Lung (tissue), 11 donors: ENCODE measurements at regions not wholly inside any gene's neighbourhood (a gene's known extent, or its start where the extent isn't known, plus 50 kb on each side); places are given as distances from the start of the nearest gene placed in this dataset.
A peak's percentile ranks its signal among the peaks of the same experiment; 100 is the strongest.

Source experiments
- ATAC-seq: fragments of 200-7000 bp; cut with Tn5 transposase; one replicate; pipeline ENCODE4 v1.9.1; 2020; ENCODE audit warnings: moderate number of reproducible peaks; ENCODE audit not compliant: insufficient read depth, low FRiP score
- DNase-seq, 3 donors: peaks; one replicate each; pipeline ENCODE4 v3.0.0-alpha.2; 2013 to 2017
- H3K27ac ChIP-seq, 2 donors: one replicate each; pipeline ENCODE4 v1.5.1; 2013; ENCODE audit warnings: mild to moderate bottlenecking in 2 of 2, moderate library complexity in 2 of 2, control low read depth in 1 of 2, inconsistent platforms in 1 of 2, low read depth in 1 of 2, low read length in 1 of 2
- H3K27me3 ChIP-seq, 3 donors: one replicate each; pipeline ENCODE4 v1.5.1; 2013; ENCODE audit warnings: low read length in 2 of 3; ENCODE audit not compliant: control insufficient read depth in 3 of 3, insufficient read depth in 3 of 3
- H3K36me3 ChIP-seq, 4 donors: one replicate each; pipeline ENCODE4 v1.5.1; 2013; ENCODE audit warnings: low read length in 4 of 4, mild to moderate bottlenecking in 1 of 4, moderate library complexity in 1 of 4; ENCODE audit not compliant: control insufficient read depth in 4 of 4, insufficient read depth in 4 of 4
- H3K4me1 ChIP-seq, 5 donors: one replicate each; pipeline ENCODE4 v1.5.1; 2013; ENCODE audit warnings: low read length in 5 of 5, mild to moderate bottlenecking in 2 of 5, moderate library complexity in 1 of 5; ENCODE audit not compliant: control insufficient read depth in 5 of 5, insufficient read depth in 5 of 5
- H3K4me3 ChIP-seq: one replicate; pipeline ENCODE4 v1.5.1; 2013; ENCODE audit warnings: mild to moderate bottlenecking, control low read depth, moderate library complexity
- H3K9ac ChIP-seq, 2 donors: one replicate each; pipeline ENCODE4 v1.5.1; 2013; ENCODE audit warnings: low read length in 2 of 2, control low read depth in 1 of 2; ENCODE audit not compliant: insufficient read depth in 1 of 2
- H3K9me3 ChIP-seq, 4 donors: one replicate each; pipeline ENCODE4 v1.5.1; 2013; ENCODE audit warnings: low read length in 3 of 4, mild to moderate bottlenecking in 1 of 4, moderate library complexity in 1 of 4; ENCODE audit not compliant: control insufficient read depth in 4 of 4, insufficient read depth in 3 of 4
- CTCF ChIP-seq: IDR thresholded peaks from 2 replicates; pipeline ENCODE4 v1.5.1; 2012; ENCODE audit warnings: mild to moderate bottlenecking; ENCODE audit errors: control extremely low read depth, extremely low read depth
- whole genome bisulfite sequencing, 2 donors: extraction: QIAGEN DNeasy Blood & Tissue Kit; methylation state at CpG; one replicate each; pipeline ENCODE4 v1.1.7; 2013; 5-methylcytosine and 5-hydroxymethylcytosine counted together
- donor health status: control.
- donor health status: control.
- donor health status: Bipolar disorder and iron deficiency.
- donor health status: healthy.
- donor health status: DM: yes; HTN: yes; CAD: no.

DNA sequence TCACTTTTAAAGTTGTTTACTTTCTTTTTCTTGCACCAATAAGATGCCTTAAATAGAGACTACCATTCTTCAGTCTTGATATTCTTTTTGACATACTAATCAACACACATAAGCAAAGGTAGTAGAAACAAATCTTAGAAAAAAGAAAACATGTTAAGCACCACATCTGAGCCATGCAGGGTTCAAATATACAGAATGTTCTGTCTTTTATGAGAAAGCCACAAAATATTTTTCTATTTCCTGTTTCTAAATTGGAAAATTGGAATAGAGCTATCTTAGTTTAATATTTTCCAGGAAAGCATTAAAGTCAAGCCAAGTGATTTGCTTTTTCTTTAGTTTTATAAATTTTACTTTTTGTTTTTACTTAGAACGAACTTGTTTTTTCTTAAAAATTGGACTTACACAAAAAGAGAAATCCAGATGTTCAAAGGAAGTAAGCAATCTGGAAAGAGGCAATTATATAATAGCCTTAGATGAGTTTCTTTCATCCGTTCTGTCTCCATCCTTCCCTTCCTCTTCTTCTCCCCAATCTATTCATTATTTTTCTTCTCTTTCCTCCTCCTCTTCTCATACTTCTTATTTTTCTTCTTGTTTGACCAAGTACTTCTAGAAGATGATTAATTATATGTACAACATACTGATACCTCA lies 731.7 kb downstream of the SQOR start:
- no peak for ATAC-seq

DNA sequence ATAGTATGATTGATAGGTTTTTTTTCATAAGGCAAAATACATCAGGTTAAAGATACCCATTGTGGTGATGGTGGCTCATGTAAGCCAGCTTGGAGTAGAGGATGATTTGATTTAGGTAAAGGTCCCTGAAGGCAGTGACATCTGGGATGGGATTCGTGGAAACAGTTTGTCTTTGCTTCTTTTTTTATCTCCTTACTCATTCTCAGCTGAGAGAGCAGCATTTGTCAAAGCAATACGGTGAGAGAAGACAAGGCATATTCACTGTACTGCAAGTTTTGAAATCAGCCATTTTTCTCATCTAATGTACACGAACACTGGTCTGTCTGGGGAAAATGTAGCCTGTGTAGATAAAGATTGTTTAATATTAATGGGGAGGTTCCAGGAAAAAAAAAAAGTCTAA lies 749.1 kb downstream of the SQOR start:
- Histone ChIP-seq H3K27me3 (no peaks in the 10 kb centered on the region), H3K9ac (no peak overlapping the region), H3K27ac (no peak overlapping the region), H3K4me3 (no peak overlapping the region), H3K36me3 (no peaks in the 10 kb centered on the region), H3K9me3 (peaks cover 0 to 1% (median 0%) of the 10 kb centered on the region in 4 donors), H3K4me1 (peaks cover 0 to under 1% (median 0%) of the 10 kb centered on the region in 5 donors)
- DNase-seq (no peak), ATAC-seq (no peak)
- 69% methylated on average over 3 of the region's 3 CpGs for WGBS, 2 donors
- no peak for TF ChIP-seq CTCF

More for the DNA sequence above, 731.7 kb downstream of the SQOR start:
- H3K4me1 ChIP-seq = peaks cover 0 to 5% (median 0%) of the 10 kb centered on the region in 5 donors
- no peaks in the 10 kb centered on the region for H3K27me3 ChIP-seq
- H3K4me3 ChIP-seq = no peak overlapping the region
- 62 to 70% methylated on average over 2 of the region's 2 CpGs for WGBS, 2 donors
- H3K9me3 ChIP-seq = peaks cover 0 to 6% (median 1%) of the 10 kb centered on the region in 4 donors
- no peaks in the 10 kb centered on the region for H3K36me3 ChIP-seq
- no peak for TF ChIP-seq CTCF
- DNase-seq = no peak
- no peak overlapping the region for H3K27ac ChIP-seq
- H3K9ac ChIP-seq = no peak overlapping the region

GRCh38 chr15:46386356-46386755 lies 751.5 kb downstream of the SQOR start:
- Histone ChIP-seq H3K4me1 (peaks cover 0 to 10% (median 0%) of the 10 kb centered on the region in 5 donors), H3K27ac (no peak overlapping the region), H3K36me3 (no peaks in the 10 kb centered on the region), H3K4me3 (no peak overlapping the region), H3K9ac (no peak overlapping the region), H3K9me3 (peaks cover 0 to 7% (median under 1%) of the 10 kb centered on the region in 4 donors), H3K27me3 (no peaks in the 10 kb centered on the region)
- no peak for TF ChIP-seq CTCF
- ATAC-seq = no peak
- no peak for DNase-seq
- 68 to 75% methylated on average over 1 of the region's 1 CpG for WGBS, 2 donors

GRCh38 chr15:46389739-46390138 lies 754.9 kb downstream of the SQOR start:
- Histone ChIP-seq H3K36me3 (no peaks in the 10 kb centered on the region), H3K27ac (no peak overlapping the region), H3K27me3 (no peaks in the 10 kb centered on the region), H3K9me3 (peaks cover 0 to 7% (median 0%) of the 10 kb centered on the region in 4 donors), H3K9ac (no peak overlapping the region), H3K4me3 (no peak overlapping the region), H3K4me1 (peaks cover 0 to 10% (median 0%) of the 10 kb centered on the region in 5 donors)
- DNase-seq = peak; percentile 56 to 84 (median 82)
- TF ChIP-seq CTCF = no peak
- 68 to 74% methylated on average over 4 of the region's 4 CpGs for whole genome bisulfite sequencing, 2 donors
- ATAC-seq = no peak
